Karpas-422 (cell line): ENCODE measurements at regions not wholly inside any gene's neighbourhood (a gene's known extent, or its start where the extent isn't known, plus 50 kb on each side); places are given as distances from the start of the nearest gene placed in this dataset.

ENCODE experiments used
- DNase-seq: peaks from one replicate; pipeline ENCODE4 v3.0.0-alpha.2; 2015
- H2AFZ ChIP-seq: fragments of 200-600 bp; sonication (generic); 2 replicates; pipeline ENCODE4 v1.6.1; 2014; ENCODE audit warnings: antibody characterized with exemption, low read length, mixed read lengths
- H3K27ac ChIP-seq: fragments of 200-600 bp; sonication (generic); 2 replicates; pipeline ENCODE4 v1.5.1; 2014; ENCODE audit warnings: mild to moderate bottlenecking, low read length, moderate library complexity
- H3K27me3 ChIP-seq: fragments of 200-600 bp; sonication (generic); 2 replicates; pipeline ENCODE4 v1.6.1; 2014; ENCODE audit warnings: low read length, mixed read lengths
- H3K36me3 ChIP-seq: fragments of 200-600 bp; sonication (generic); 2 replicates; pipeline ENCODE4 v1.6.1; 2014; ENCODE audit warnings: low read length, mixed read lengths; ENCODE audit not compliant: insufficient read depth
- H3K4me1 ChIP-seq: fragments of 200-600 bp; sonication (generic); 2 replicates; pipeline ENCODE4 v1.6.1; 2014; ENCODE audit warnings: mild to moderate bottlenecking, low read length, mixed read lengths
- H3K4me2 ChIP-seq: fragments of 200-600 bp; sonication (generic); 2 replicates; pipeline ENCODE4 v1.6.1; 2014; ENCODE audit warnings: low read length, low read depth, mild to moderate bottlenecking; ENCODE audit not compliant: poor library complexity, severe bottlenecking
- H3K4me3 ChIP-seq: fragments of 200-600 bp; sonication (generic); 2 replicates; pipeline ENCODE4 v1.5.1; 2014; ENCODE audit warnings: mild to moderate bottlenecking, antibody characterized with exemption, low read length, mixed read lengths
- H3K79me2 ChIP-seq: fragments of 200-600 bp; sonication (generic); 2 replicates; pipeline ENCODE4 v1.6.1; 2014; ENCODE audit warnings: mild to moderate bottlenecking, low read length, mixed read lengths
- H3K9ac ChIP-seq: fragments of 200-600 bp; sonication (generic); 2 replicates; pipeline ENCODE4 v1.6.0; 2014; ENCODE audit warnings: low read length
- H3K9me2 ChIP-seq: fragments of 200-600 bp; sonication (generic), shearing (Covaris generic); replicated peaks from 2 replicates; pipeline ENCODE4 v1.6.0; 2014; ENCODE audit warnings: mild to moderate bottlenecking, low read length, moderate library complexity; ENCODE audit not compliant: insufficient read depth
- H3K9me3 ChIP-seq: fragments of 300-700, 200-600 bp; sonication (generic); 2 replicates; pipeline ENCODE4 v1.6.1; 2014; ENCODE audit warnings: low read length, mixed read lengths
- H4K20me1 ChIP-seq: fragments of 200-600 bp; sonication (generic); 2 replicates; pipeline ENCODE4 v1.6.1; 2014; ENCODE audit warnings: mild to moderate bottlenecking, antibody characterized with exemption, low read length, low read depth; ENCODE audit not compliant: insufficient read depth

DNA sequence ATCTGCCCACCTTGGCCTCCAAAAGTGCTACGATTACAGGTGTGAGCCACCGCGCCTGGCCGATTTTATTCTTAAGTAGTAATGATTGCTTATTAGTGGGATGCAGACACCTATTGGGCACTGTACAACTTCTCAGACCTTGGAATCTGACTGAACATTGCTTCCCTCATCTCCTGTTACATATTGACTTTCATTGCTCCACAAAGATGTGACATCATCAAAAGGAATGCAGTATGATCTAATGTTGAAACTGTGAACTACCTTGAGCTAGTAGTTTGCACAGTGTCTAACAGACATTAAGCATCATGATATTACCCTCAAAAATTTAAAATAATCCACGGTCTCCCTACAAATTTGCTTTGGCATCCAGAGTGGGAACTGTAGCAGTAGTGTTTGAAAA lies 109.8 kb upstream of the SIX2 start:
- Histone ChIP-seq H3K9ac (no peak overlapping the region), H3K36me3 (no peaks in the 10 kb centered on the region), H3K27me3 (no peaks in the 10 kb centered on the region), H3K27ac (no peak overlapping the region), H3K4me3 (no peak overlapping the region), H3K4me2 (no peak overlapping the region), H4K20me1 (no peaks in the 10 kb centered on the region), H3K79me2 (no peaks in the 10 kb centered on the region), H3K9me2 (no peaks in the 10 kb centered on the region), H3K9me3 (no peaks in the 10 kb centered on the region), H2AFZ (no peak overlapping the region), H3K4me1 (no peaks in the 10 kb centered on the region)
- DNase-seq, result no peak

- Histone ChIP-seq H3K4me2 (no peak overlapping the region), H3K79me2 (no peaks in the 10 kb centered on the region), H3K9me2 (no peaks in the 10 kb centered on the region), H3K4me1 (no peaks in the 10 kb centered on the region), H4K20me1 (no peaks in the 10 kb centered on the region), H3K9me3 (no peaks in the 10 kb centered on the region), H3K36me3 (no peaks in the 10 kb centered on the region), H3K27ac (no peak overlapping the region), H3K9ac (no peak overlapping the region), H3K27me3 (no peaks in the 10 kb centered on the region), H2AFZ (no peak overlapping the region), H3K4me3 (no peak overlapping the region)
- DNase-seq, result no peak
Measured at GRCh38 chr2:45117383-45117782, 108.1 kb upstream of the SIX2 start.

GRCh38 chr2:45115181-45115580 lies 105.9 kb upstream of the SIX2 start:
- H3K79me2 ChIP-seq, result no peaks in the 10 kb centered on the region

DNA sequence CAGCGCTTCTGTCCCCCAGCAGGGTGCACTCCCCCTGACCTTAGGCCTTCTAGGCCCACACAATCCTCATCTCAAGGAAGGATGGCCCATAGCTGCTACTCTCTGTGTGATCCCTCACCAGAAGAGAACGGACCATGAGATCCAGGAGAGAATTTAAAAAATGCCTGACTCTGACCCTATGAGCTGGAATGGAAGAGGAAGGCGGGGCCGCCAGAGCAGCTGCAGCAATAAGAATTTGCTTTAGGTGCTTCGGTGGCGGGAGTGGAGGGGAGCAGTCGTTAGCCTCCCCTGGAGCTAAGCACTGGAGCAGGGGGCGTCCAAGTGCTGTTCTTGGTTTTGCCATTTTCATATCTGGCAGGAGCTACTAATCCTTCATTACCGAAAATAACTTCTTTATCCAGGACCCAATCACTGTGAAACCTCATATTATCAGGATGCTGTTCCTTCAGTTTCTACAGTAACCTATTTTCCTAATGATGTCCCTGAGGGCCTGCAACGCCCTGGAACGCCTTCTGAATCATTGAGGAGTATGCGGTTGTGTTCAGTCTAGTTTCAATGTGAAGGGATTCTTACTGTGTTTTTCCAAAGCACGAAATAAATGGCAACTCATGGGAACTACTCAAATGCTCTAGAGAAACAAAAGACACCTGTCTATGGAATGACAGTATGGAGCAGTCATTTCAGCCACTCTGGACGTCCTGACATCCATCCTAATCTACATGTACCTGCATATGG lies 105.1 kb upstream of the SIX2 start:
- Histone ChIP-seq H3K36me3 (no peaks in the 10 kb centered on the region), H3K4me1 (no peaks in the 10 kb centered on the region), H4K20me1 (no peaks in the 10 kb centered on the region), H3K9me2 (no peaks in the 10 kb centered on the region), H3K4me3 (no peak overlapping the region), H3K27ac (no peak overlapping the region), H3K4me2 (no peak overlapping the region), H3K9ac (no peak overlapping the region), H3K9me3 (no peaks in the 10 kb centered on the region), H2AFZ (no peak overlapping the region), H3K79me2 (no peaks in the 10 kb centered on the region), H3K27me3 (no peaks in the 10 kb centered on the region; the same call in 1 of the 2 replicates)
- no peak for DNase-seq

More at GRCh38 chr2:45115181-45115580, 105.9 kb upstream of the SIX2 start:
- DNase-seq, result no peak
- no peaks in the 10 kb centered on the region; the same call in 1 of the 2 replicates for H3K27me3 ChIP-seq
- no peak overlapping the region for H3K4me2 ChIP-seq
- no peak overlapping the region for H3K4me3 ChIP-seq
- no peak overlapping the region for H3K9ac ChIP-seq
- no peaks in the 10 kb centered on the region for H3K9me2 ChIP-seq
- no peaks in the 10 kb centered on the region for H4K20me1 ChIP-seq
- H3K4me1 ChIP-seq, result no peaks in the 10 kb centered on the region
- no peaks in the 10 kb centered on the region for H3K9me3 ChIP-seq
- no peak overlapping the region for H2AFZ ChIP-seq
- H3K36me3 ChIP-seq, result no peaks in the 10 kb centered on the region
- no peak overlapping the region for H3K27ac ChIP-seq

- Histone ChIP-seq H3K4me2 (no peak overlapping the region), H4K20me1 (no peaks in the 10 kb centered on the region), H3K4me1 (no peaks in the 10 kb centered on the region), H3K27me3 (no peaks in the 10 kb centered on the region; the same call in 1 of the 2 replicates), H3K27ac (no peak overlapping the region), H3K9ac (no peak overlapping the region), H3K9me3 (no peaks in the 10 kb centered on the region), H3K36me3 (no peaks in the 10 kb centered on the region), H3K79me2 (no peaks in the 10 kb centered on the region), H2AFZ (no peak overlapping the region), H3K4me3 (no peak overlapping the region), H3K9me2 (no peaks in the 10 kb centered on the region)
- no peak for DNase-seq
Measured at GRCh38 chr2:45112750-45113149, 103.5 kb upstream of the SIX2 start.

DNA sequence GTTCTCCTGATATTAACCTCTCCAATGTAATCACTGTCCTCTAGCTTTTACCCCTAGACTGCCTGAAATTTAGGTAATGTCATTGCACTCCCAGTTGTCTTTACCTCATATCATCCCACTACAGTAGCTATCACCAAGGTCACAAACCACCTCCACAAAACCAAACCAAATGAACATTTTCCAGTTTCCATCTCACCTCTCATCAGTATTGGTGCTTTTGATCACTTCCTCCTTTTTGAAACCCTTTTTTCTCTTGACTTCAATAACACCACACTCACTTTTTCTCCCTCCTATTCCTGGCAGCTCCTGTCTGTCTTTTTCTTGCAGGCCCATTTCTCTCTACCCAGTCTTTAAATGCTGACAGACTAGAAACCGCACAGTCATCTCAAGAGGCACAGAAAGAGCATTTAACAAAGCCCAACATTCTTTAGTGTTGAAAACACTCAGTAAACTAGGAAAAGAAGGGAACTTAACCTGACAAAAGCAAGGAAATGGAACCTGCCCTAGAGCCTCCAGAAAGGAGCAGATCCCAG lies 95.9 kb upstream of the SIX2 start:
- H2AFZ ChIP-seq, result peak overlapping the region; percentile 27; the same call in 1 of the 2 replicates

GRCh38 chr2:45104429-45104828 lies 95.2 kb upstream of the SIX2 start:
- H3K9me2 ChIP-seq, result no peaks in the 10 kb centered on the region
- no peaks in the 10 kb centered on the region for H3K27me3 ChIP-seq
- no peak overlapping the region for H2AFZ ChIP-seq
- H3K36me3 ChIP-seq, result no peaks in the 10 kb centered on the region; the same call in 1 of the 2 replicates
- H3K4me3 ChIP-seq, result no peak overlapping the region
- H3K9me3 ChIP-seq, result no peaks in the 10 kb centered on the region
- no peak for DNase-seq
- H4K20me1 ChIP-seq, result no peaks in the 10 kb centered on the region
- no peaks in the 10 kb centered on the region for H3K79me2 ChIP-seq
- H3K4me2 ChIP-seq, result no peak overlapping the region
- no peak overlapping the region for H3K27ac ChIP-seq
- peaks cover 5% of the 10 kb centered on the region; the same call in 1 of the 2 replicates for H3K4me1 ChIP-seq
- H3K9ac ChIP-seq, result no peak overlapping the region

More for the DNA sequence above, 95.9 kb upstream of the SIX2 start:
- H3K36me3 ChIP-seq, result no peaks in the 10 kb centered on the region; the same call in 1 of the 2 replicates
- H3K27me3 ChIP-seq, result no peaks in the 10 kb centered on the region
- no peak overlapping the region for H3K4me2 ChIP-seq
- no peaks in the 10 kb centered on the region for H3K9me3 ChIP-seq
- H3K4me1 ChIP-seq, result peaks cover 5% of the 10 kb centered on the region; the same call in 1 of the 2 replicates
- H3K4me3 ChIP-seq, result no peak overlapping the region
- no peak for DNase-seq
- no peaks in the 10 kb centered on the region for H3K9me2 ChIP-seq
- no peaks in the 10 kb centered on the region for H4K20me1 ChIP-seq
- H3K79me2 ChIP-seq, result no peaks in the 10 kb centered on the region
- H3K27ac ChIP-seq, result no peak overlapping the region
- no peak overlapping the region for H3K9ac ChIP-seq

GRCh38 chr2:45103351-45104345 lies 94.4 kb upstream of the SIX2 start:
- H3K4me3 ChIP-seq, result no peak overlapping the region
- peaks cover 5% of the 10 kb centered on the region; the same call in 1 of the 2 replicates for H3K4me1 ChIP-seq
- H3K36me3 ChIP-seq, result no peaks in the 10 kb centered on the region; the same call in 1 of the 2 replicates
- H3K27me3 ChIP-seq, result no peaks in the 10 kb centered on the region
- no peak overlapping the region for H2AFZ ChIP-seq
- no peak for DNase-seq
- H3K79me2 ChIP-seq, result no peaks in the 10 kb centered on the region
- no peak overlapping the region for H3K4me2 ChIP-seq
- no peaks in the 10 kb centered on the region for H3K9me2 ChIP-seq
- no peaks in the 10 kb centered on the region for H4K20me1 ChIP-seq
- no peaks in the 10 kb centered on the region for H3K9me3 ChIP-seq
- H3K27ac ChIP-seq, result no peak overlapping the region
- H3K9ac ChIP-seq, result no peak overlapping the region
